ENCODE measurements at regions not wholly inside any gene's neighbourhood (a gene's known extent, or its start where the extent isn't known, plus 50 kb on each side); places are given as distances from the start of the nearest gene placed in this dataset.

- Histone ChIP-seq H3K4me1 (no peaks in the 10 kb centered on the region), H3K9me3 (no peaks in the 10 kb centered on the region), H3K27me3 (no peaks in the 10 kb centered on the region), H3K27ac (no peak overlapping the region), H3K36me3 (no peaks in the 10 kb centered on the region), H3K4me3 (no peak overlapping the region)
- intact Hi-C loops (cut with DNase I): no loop called here
- TF ChIP-seq POLR2A (IDR thresholded peaks at IDR 0.05) (no peak), POLR2AphosphoS5 (IDR thresholded peaks at IDR 0.05) (no peak), EP300 (IDR thresholded peaks at IDR 0.05) (no peak)
- TF ChIP-seq, protein P1, sequence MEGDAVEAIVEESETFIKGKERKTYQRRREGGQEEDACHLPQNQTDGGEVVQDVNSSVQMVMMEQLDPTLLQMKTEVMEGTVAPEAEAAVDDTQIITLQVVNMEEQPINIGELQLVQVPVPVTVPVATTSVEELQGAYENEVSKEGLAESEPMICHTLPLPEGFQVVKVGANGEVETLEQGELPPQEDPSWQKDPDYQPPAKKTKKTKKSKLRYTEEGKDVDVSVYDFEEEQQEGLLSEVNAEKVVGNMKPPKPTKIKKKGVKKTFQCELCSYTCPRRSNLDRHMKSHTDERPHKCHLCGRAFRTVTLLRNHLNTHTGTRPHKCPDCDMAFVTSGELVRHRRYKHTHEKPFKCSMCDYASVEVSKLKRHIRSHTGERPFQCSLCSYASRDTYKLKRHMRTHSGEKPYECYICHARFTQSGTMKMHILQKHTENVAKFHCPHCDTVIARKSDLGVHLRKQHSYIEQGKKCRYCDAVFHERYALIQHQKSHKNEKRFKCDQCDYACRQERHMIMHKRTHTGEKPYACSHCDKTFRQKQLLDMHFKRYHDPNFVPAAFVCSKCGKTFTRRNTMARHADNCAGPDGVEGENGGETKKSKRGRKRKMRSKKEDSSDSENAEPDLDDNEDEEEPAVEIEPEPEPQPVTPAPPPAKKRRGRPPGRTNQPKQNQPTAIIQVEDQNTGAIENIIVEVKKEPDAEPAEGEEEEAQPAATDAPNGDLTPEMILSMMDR (IDR thresholded peaks at IDR 0.05): no peak
- no peak for DNase-seq
Measured at GRCh38 chr4:61049018-61049417, 151.1 kb upstream of the ADGRL3 start.

GRCh38 chr4:61067381-61067780 lies 132.7 kb upstream of the ADGRL3 start:
- Histone ChIP-seq H3K27ac (no peak overlapping the region), H3K36me3 (no peaks in the 10 kb centered on the region), H3K4me1 (no peaks in the 10 kb centered on the region), H3K27me3 (no peaks in the 10 kb centered on the region), H3K9me3 (no peaks in the 10 kb centered on the region), H3K4me3 (no peak overlapping the region)
- DNase-seq: no peak
- TF ChIP-seq POLR2A (IDR thresholded peaks at IDR 0.05) (no peak), EP300 (IDR thresholded peaks at IDR 0.05) (no peak), POLR2AphosphoS5 (IDR thresholded peaks at IDR 0.05) (no peak)
- TF ChIP-seq, protein P1 (IDR thresholded peaks at IDR 0.05): no peak
- intact Hi-C loops (cut with DNase I): no loop called here
- WGBS, 2 donors: 83 to 88% methylated on average over 3 of the region's 3 CpGs

DNA sequence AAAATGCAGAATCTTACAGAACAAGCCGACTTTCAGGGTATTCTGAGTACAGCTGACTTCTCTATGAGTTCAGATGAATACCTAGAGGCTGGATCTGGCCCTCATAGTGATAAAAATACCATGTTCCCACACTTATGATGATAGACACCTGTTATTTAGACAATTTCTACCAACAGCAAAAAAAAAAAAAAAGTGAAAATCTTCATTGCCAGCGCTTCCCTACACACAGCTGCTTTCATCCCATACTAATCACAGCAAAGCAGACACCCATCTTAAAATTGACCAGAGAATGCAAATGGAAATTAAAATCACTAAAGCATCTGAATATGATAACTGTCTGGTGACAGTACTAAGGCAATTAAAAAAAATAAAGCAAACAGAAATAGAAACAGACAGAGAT lies 132.1 kb upstream of the ADGRL3 start:
- no peaks in the 10 kb centered on the region for H3K9me3 ChIP-seq
- no peak overlapping the region for H3K4me3 ChIP-seq
- intact Hi-C loops (cut with DNase I): no loop called here
- no peaks in the 10 kb centered on the region for H3K4me1 ChIP-seq
- no peak for TF ChIP-seq EP300 (IDR thresholded peaks at IDR 0.05)
- no peak for TF ChIP-seq POLR2A (IDR thresholded peaks at IDR 0.05)
- TF ChIP-seq, protein P1 (IDR thresholded peaks at IDR 0.05): no peak
- no peak for TF ChIP-seq POLR2AphosphoS5 (IDR thresholded peaks at IDR 0.05)
- 75 to 85% methylated on average over 2 of the region's 2 CpGs for WGBS, 2 donors
- no peaks in the 10 kb centered on the region for H3K36me3 ChIP-seq
- no peaks in the 10 kb centered on the region for H3K27me3 ChIP-seq
- no peak overlapping the region for H3K27ac ChIP-seq
- DNase-seq: no peak

DNA sequence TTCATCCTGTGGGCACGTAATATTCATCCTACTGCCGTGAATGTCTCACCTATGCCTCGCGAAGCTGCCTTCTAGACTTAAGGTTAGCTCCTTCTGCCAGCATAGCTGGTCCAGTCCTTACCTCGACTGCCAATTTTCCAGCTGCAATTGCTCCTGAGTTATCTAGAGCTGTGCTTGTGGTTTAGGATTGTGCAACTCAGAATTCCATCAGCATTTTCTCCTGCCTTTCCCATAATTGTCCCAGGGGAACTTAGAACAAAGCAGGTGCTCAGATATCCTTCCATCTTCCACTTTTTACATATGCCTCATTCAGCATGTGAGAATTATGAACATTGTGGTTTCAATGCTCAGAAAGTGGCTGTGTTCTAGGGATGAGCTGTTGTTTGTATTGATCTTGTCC lies 131.4 kb upstream of the ADGRL3 start:
- Histone ChIP-seq H3K9me3 (no peaks in the 10 kb centered on the region), H3K27ac (no peak overlapping the region), H3K4me1 (no peaks in the 10 kb centered on the region), H3K27me3 (no peaks in the 10 kb centered on the region), H3K36me3 (no peaks in the 10 kb centered on the region), H3K4me3 (no peak overlapping the region)
- intact Hi-C loops (cut with DNase I): no loop called here
- WGBS, 2 donors: 74 to 83% methylated on average over 5 of the region's 5 CpGs
- DNase-seq: no peak
- TF ChIP-seq POLR2A (IDR thresholded peaks at IDR 0.05): no peak
- no peak for TF ChIP-seq EP300 (IDR thresholded peaks at IDR 0.05)
- TF ChIP-seq, protein P1 (IDR thresholded peaks at IDR 0.05): no peak
- no peak for TF ChIP-seq POLR2AphosphoS5 (IDR thresholded peaks at IDR 0.05)

- no peak for DNase-seq
- Histone ChIP-seq H3K4me3 (no peak overlapping the region), H3K27me3 (no peaks in the 10 kb centered on the region), H3K27ac (no peak overlapping the region), H3K36me3 (no peaks in the 10 kb centered on the region), H3K9me3 (no peaks in the 10 kb centered on the region), H3K4me1 (no peaks in the 10 kb centered on the region)
- 77 to 78% methylated on average over 3 of the region's 3 CpGs for WGBS, 2 donors
- TF ChIP-seq POLR2AphosphoS5 (IDR thresholded peaks at IDR 0.05): no peak
- TF ChIP-seq, protein P1 (IDR thresholded peaks at IDR 0.05): no peak
- intact Hi-C loops (cut with DNase I): no loop called here
Measured at GRCh38 chr4:61070269-61070668, 129.9 kb upstream of the ADGRL3 start.

Data from sigmoid colon (tissue), 6 donors.